ENCODE measurements at regions not wholly inside any gene's neighbourhood (a gene's known extent, or its start where the extent isn't known, plus 50 kb on each side); places are given as distances from the start of the nearest gene placed in this dataset.

DNA sequence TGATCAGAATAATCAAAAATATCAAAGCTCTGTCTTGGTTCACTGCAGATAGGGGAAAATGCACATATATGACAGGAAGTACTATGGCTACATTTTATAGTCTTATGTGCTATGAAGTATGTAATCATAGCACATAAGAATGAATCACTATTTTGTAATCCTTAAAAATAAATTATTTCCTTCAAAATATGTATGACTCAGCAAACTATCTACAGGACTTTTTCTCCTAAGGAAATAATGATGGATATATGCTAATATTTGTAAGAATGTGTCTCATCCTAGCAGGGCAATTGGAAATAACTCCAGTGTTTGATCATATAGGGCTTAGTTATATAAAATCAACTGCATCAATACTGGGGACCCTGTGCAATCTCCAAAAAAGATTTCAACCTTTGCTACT lies 85.1 kb downstream of the SLC24A2 start:
- TF ChIP-seq, protein P1, sequence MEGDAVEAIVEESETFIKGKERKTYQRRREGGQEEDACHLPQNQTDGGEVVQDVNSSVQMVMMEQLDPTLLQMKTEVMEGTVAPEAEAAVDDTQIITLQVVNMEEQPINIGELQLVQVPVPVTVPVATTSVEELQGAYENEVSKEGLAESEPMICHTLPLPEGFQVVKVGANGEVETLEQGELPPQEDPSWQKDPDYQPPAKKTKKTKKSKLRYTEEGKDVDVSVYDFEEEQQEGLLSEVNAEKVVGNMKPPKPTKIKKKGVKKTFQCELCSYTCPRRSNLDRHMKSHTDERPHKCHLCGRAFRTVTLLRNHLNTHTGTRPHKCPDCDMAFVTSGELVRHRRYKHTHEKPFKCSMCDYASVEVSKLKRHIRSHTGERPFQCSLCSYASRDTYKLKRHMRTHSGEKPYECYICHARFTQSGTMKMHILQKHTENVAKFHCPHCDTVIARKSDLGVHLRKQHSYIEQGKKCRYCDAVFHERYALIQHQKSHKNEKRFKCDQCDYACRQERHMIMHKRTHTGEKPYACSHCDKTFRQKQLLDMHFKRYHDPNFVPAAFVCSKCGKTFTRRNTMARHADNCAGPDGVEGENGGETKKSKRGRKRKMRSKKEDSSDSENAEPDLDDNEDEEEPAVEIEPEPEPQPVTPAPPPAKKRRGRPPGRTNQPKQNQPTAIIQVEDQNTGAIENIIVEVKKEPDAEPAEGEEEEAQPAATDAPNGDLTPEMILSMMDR (IDR thresholded peaks at IDR 0.05) = no peak
- TF ChIP-seq, protein P2, sequence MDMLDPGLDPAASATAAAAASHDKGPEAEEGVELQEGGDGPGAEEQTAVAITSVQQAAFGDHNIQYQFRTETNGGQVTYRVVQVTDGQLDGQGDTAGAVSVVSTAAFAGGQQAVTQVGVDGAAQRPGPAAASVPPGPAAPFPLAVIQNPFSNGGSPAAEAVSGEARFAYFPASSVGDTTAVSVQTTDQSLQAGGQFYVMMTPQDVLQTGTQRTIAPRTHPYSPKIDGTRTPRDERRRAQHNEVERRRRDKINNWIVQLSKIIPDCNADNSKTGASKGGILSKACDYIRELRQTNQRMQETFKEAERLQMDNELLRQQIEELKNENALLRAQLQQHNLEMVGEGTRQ (CRISPR knock-in tag; IDR thresholded peaks at IDR 0.05) = no peak
- TF ChIP-seq ATF1 (CRISPR knock-in tag; IDR thresholded peaks at IDR 0.05) = no peak

All from WTC11 (cell line).